ENCODE measurements at regions not wholly inside any gene's neighbourhood (a gene's known extent, or its start where the extent isn't known, plus 50 kb on each side); places are given as distances from the start of the nearest gene placed in this dataset.

DNA sequence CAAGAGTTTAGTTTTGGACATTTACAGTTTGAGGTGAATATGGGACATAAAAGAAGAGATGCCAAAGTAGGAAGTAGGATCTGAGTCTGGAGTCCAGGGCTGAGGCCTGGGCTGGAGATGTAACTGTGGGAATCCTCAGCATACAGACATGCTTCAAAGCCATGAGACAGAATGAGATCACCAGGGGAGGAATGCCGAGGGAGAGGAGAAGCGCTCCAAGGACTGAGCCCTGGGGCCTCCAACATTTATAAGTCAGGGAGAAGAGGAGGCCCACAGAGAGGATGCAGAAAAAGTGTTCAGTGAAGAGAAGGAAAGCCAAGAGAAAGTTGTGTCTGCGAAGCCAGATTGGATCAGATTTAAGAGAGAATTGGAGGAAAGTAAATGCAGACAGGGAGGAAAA, 277.5 kb upstream of the MYOCD start:
- DNase-seq, result no peak

DNA sequence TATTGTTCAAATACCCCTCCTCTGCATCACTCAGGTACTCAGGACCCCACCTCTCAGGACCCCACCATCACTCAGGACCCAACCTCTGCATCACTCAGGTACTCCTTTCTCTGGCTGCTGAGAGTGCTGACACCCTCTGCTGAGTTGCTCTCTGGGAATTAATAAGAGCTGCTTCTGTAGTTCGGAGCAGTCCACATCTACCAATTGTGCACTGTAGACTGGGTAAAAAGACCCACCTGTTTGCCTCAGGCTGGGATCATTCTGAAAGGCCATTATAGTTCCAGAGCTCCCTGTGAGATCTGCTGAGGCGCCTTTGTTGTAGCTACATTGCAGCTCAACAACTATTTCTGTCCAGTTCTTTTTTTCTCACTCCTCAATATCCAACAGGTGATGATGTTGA, 276.3 kb upstream of the MYOCD start:
- DNase-seq, result no peak

DNA sequence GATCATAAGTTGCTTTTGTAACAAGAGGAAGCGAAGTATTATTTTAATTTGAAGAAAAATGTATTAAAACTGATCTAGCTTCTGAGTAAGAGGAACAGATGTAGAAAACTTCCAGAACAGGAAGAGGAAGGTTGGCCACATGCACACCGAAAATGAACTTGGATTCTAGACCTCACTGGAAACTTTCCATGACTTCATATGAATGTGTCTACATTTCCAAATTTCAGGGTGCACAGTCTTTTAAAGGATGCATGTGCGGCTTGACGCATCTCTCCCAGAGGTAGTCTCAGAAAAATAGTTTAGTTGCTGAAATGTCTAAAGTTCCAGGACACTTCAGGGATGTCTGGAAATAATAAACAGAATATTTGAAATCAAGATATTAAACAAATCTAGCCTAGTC, 275.1 kb upstream of the MYOCD start:
- no peak for DNase-seq

DNA sequence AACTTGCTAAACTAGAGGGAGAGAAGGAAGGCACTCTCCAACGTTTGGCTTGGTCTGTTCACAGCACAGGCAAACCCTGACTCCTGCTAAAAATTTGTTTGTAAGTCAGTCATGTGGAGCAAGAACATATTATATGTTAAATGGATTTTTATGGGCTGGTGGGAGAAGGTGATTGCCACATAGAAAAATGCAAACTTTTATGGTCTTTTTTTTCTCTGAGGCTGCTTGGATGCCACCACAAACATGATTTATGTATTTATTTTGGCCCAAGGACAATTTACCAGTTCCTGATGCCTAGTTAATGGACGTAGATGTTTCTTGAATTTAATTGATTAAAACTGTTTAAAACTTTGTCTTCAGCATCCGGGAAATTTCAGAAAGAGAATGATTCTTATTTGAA, 274.2 kb upstream of the MYOCD start:
- DNase-seq, result no peak

DNA sequence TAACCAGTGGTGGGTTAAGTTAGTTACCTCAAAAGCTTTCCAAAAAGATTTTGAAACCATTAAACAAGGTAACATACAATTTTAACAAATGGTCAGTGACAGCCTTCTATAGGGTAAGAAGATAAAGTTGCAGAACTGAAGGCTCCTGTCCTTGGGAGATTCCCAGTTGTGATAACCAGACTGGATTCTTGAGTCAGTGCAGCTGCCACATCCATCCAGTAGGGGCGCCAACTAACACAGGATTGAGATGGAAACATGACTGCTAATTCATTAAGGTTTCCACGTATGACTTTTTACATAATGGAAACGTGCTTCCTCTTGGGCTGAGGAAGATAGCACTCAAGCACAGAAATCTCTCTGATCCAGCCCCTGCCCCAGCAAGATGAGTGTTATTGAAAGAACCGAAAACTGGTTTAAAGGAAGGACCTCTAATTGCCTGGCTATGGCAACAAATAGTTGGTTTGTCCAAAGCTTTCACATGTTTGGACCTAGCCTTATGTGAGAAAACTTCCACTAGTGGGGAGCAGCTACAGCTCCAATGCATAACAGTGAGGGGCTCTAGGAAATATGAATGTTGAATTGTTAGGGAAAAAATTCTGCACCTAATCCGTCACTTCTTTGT, 269.8 kb upstream of the MYOCD start:
- no peak for DNase-seq

DNA sequence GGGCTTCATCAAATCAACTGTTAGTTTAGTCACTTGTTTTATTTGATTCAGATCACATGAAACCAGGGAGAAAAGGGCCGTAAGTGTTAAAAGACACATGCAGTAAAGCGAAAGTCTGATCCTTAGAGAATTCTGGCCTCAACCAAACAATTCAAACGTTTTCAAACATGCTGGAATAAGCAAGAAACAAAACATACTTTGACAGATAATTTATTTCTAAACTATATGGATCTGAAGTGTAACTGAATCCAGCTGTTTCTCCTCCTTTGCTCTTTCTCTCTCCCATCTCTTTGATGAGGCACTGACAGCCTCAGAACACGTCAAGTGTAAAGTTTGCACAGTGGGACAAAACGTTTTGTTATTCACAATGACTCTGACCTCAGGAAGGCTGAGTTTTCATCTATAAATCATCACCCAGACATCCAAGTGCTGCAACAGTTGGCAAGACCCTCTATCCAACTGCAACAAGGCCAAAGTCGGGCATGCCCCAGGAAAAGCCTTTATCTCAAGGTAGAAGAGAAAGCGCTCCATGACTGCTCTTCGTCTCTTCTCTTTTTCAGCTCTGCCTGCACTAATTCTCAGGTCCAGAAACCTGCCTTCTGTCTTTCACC, 267.1 kb upstream of the MYOCD start:
- no peak for DNase-seq

DNA sequence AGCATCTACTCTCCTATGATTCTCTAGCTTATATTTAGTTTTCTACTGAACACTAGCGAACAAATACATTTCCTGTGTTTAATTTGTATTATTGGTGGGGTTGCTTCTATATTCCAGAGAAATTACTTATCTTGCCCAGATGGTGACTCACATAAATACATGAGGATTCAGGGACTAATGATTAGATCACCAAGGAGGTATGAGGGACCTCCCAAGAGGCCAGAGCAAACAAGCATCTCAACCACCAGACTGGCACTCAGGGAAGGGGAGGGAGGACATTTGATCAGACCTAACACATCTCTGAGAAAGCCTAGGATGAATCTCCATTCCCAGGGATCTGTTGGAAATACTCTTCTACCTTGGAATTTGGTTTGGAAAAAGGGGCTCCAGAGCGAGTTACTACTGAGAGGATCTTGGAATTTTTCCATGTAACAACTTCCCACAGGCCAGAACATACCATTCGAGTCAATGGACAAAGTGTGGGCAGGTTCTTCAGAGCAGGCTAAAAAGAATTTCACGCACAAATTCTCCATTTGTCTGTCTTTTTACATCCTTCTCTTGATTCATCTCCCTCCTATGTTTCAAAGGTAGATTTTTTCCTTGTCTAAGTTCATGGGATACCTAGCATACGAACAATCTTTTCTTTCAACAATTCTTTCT, 262.6 kb upstream of the MYOCD start:
- no peak for DNase-seq

DNA sequence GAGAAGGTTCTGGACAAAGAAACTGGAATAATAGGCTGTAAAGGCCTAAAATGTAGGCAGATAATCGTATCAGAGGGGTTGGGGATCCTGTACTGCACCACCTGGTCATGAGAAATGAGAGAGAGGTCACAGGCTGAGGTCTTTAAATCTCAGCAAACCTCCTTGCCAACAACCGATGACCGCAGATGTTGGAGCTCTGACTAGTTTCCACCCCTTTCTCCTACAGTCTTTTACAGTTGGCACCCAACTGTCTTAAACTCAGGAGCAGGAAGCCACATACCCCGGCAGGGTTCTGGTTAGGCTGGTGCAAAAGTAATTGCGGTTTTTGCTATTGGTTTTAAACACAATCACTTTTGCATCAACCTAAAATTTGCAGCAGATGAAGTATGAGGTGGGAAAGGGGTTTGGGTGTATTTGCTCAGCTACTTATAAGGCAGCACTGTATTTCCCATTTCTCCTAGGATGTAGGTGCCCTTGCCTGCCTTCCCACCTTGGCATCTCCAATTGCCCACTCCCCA, 261.8 kb upstream of the MYOCD start:
- no peak for DNase-seq

DNA sequence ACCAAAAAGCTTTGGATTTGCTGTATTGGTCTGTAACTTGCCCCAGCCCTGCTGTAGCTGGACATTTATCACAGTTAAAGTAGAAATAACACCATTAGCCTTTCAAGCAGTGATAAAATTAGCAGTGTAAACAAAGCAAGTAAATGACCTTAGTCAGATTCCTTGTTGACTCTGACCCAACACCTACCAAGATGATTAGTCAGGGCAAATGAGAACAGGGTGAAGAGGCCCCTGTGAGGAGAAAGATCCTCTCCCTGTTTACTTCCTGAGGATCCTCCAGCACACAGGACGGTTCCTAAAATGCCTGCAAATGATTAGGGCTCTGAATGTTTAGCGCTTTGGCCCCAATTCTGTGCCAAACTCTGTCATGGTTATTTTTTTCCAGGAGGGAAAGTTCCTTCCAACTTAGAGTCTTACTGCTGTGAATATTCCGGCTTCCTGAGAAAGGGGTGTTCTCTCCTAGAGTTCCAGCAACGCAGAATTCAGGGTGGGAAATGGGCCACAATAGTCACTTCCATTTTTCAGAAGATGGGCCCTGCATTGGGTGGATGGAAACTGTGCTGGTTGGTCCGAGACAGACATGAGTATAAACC, 259.0 kb upstream of the MYOCD start:
- DNase-seq, result no peak

DNA sequence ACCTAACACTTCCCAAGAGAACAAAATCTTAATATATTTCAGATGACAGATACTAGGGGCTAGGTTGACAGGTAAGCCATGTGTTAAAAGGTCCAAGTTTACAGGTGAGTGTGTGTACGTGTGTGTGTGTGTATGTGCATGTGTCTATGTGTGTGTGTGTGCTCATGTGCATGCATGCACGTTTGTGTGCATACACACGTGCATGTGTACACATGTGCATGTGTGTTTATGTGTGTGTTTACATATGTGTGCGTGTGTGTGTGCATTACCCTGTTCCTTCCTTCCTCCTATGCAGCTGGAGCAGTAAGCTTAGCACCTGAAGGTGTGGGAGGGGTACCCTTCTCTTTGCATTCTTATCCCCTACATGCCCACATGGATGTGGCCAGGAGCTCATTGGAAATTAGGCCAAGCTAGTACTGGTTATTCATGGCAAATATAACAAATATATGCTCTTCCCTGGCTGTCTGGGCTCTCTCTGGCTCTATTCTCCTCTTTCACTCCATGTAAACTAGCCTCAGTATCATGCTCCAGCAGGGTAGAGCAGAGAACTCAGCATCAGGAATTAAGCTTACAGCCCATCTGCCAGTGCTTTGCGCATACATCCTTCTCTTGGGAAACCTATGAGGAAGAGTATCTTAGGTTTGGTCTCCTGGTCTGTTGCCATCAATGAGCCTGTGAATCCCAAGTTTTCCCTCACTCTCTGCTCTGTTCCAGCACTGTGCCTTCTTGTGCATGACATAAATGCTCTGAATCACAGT, 258.0 kb upstream of the MYOCD start:
- no peak for DNase-seq

DNA sequence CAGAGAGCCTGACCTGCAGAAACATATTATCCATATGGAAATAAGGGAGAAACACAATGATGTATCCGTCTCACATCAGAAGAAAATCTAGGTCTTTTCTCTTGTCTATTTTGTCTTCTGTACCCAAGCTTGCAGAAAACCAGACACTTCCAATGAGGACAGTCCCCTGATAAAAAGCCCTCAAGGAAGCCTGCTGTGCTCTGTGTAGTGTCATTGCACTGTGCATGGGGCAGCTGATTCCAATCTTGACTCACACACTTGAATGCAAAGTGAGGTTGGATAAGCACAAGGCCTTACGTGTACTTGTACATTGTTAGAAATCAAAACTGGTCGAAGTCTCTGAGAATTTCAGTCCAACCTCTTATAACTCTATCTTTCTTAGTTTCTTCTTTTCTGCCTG, 256.6 kb upstream of the MYOCD start:
- no peak for DNase-seq

DNA sequence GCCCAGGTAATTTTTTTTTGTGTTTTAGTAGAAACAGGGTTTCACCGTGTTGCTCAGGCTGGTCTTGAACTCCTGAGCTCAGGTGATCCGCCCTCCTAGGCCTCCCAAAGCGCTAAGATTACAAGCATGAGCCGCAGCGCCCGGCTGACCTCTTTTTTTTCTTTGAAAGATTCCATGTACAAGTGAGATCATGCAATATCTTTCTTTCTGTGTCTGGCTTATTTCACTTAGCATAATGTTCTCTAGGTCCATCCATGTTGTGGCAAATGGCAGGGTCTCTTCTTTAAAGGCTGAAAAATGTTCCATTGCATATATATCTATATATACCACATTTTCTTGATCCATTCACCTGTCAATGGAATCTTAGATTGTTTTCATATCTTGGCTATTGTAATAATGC, 255.0 kb upstream of the MYOCD start:
- no peak for DNase-seq

DNA sequence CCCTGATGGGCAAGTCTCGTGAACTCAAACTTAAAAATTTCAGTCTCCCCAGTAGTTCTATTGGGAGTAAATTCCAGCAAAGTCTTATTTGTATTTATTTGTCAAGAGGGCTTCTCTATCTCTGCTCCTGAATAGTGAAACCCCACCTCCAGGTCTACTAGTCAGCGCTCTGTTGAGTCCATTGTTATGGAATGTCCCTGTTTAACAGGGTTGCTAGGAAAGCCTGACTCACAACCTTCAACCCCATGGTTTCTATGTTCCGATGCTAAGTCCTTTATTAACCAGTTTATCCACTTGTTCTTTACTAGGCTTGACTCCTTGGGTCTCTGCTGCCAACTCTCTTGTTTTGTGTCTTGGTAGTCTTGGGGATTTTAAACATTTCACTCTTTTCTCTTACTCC, 250.7 kb upstream of the MYOCD start:
- DNase-seq, result no peak

DNA sequence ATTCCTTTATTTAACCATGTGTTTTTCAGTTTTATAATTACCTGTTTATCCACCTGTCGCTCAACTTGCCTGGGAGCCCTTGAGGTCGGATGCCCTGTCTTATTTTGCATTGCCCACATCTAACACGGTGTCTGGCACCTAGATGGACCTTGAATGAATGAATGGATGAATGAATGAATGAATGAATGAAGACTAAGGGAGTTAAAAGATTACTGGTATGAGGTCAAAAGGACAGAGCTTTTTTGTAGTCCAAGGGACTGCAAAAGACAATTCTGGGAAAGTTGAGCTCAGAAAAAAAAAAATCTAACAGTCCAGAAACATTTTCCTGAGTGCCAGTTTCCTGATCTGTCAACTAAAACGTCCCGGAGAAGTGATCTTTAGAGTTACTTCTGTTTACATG, 244.6 kb upstream of the MYOCD start:
- no peak for DNase-seq

DNA sequence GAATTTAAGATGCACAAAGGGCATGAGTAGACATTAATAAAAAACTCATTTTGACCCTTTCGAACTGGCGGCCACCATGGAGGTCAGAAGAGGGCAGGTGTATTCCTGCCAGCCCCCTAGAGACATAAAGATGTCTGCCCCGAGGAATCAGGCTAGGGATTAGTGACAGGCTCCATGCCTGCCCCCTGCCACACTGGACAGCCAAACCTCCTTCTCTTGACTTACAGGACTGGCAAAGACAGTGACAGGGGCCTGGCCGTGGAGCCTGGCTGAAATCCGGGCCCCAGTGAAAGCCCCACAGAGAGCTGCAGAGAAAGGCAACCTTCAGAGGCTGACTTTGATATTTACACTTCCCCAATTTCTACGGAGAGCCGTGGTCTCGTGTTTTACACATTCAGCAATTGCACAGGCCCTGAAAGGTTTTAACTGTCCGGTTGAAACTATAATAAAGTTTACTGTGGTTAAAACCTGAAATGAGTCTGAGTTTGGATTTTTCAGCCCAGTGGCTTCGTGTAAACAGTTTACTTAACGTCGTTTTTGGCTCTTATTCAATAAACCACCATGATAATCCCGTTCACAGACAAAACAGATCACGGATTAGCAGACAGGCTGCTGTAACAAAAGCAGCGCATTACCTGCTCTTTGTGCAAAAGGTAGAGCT, 243.9 kb upstream of the MYOCD start:
- DNase-seq, result no peak

DNA sequence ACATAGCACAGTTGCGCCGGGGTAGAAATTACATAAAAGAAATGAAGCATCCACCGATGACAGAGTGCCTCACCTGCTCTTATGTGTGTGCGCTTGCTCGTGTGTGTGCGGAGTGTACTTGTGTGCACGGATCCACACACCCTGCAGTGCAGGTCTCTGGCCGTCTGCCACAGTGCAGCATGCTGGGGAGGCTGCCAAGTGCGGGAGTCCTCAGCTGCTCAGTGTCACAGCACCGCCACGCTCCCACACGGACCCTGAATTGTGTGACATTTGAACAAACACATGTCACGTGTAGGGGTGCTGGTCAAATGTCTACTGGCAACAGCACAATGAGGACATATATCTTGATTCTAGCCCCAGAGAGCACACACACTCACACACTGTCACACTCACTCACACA, 243.0 kb upstream of the MYOCD start:
- no peak for DNase-seq

DNA sequence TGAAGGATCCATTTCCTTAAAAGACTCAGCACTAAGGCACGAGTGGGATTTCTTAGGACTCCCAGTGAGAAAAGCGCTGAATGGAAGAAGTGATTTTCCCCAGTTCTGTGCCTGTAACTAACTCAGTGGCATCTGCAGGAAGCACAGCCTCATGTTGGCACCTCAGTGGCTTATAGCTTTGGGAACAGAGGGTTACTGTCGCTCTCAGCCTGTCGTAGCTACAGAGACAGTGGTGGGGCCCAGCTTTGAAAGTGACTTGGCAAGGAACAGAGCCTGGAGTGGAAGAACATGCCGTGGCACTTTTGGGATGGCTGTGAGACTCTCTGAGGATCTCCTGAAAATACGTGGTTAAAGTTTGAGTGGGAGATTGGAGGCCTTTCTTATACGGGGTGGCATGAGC, 242.4 kb upstream of the MYOCD start:
- no peak for DNase-seq

DNA sequence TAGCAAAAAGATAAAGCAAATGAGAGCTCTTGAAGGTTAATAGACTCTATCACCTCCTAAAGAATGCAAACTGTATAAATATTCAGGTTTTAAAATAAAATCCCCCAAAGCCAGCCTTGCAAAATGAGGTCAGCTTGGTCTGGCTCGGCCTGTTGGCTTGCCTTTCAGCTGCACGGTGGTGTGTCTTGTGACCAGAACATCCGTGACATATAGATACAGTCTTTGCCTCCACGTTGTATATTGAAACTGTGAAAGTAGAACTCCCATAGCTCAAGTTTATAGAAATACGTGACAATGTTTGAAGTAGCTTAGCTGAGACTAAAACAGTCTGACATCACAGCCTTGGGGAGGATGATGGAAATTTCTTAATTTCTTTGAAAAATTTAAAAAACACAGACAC, 236.6 kb upstream of the MYOCD start:
- no peak for DNase-seq

DNA sequence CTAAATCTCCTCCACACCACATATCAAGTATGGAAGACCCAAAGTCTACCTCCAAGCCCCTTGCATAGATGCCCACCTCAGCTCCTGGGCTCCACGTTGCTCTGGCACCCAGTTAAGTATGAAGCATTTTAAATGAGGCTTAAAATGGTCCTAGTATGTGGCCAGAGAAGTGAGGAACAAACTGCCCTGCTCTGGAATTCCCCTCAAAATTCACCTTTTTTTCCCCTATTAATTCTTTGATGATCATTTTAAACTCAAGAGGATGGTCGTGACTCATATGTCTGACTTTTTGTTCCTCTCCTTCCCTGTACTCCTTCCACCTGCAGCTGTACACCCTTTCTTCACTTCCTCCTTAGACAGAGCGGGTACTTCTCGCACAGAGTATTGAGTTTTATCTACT, 234.5 kb upstream of the MYOCD start:
- no peak for DNase-seq

DNA sequence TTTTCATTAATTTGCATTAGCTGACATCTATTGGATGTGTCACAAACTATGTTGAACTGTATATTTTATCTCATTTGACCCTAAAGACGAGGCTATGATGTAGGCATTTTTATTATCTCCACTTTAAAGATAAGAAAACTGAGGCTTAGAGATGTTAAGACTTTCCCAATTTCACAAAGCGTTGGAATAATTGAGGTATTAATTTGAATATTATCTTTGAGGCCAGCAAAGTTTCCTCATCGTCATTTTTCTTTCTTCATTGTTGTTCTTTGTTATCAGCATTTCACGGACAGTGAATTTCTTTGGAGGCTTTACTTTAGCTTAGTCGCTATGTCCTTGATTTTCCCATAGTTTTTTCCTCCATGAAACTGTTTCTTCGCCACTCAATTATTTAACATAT, 227.5 kb upstream of the MYOCD start:
- no peak for DNase-seq

DNA sequence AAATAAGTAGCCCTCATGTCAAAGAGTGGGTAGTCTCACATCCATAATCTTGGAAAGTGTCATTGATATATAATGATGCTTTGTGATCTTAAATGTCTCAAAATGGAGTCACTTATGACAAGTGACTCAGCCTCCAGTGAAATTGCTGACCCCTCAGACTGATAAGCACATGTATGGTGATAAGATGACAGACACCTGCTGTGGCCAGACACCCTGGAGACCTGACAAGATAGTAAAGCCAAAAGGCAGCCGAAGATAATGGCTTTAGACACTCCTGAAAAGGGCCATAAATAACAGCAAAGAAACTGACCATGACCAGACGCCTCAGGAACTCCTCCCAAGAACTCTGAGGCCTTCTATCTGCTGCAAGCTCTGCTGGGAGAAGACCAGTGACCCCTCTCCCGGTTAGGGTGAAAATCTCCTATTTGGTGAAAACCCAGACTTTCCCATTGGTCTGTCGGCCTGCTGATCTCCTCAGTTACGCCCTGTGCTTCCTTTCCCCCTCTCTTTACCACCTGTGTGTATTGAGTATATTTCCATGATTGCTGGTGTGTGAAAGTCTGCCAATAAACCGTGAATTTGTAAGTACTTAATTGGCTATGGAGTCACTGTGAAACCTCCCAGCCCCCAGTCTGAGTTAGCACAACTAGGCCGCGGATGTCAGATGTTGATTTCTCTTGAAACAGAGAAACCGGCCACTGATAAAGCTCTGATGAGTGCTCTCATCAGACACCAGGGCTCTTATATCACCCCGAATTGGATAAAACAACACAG, 226.7 kb upstream of the MYOCD start:
- DNase-seq, result no peak

DNA sequence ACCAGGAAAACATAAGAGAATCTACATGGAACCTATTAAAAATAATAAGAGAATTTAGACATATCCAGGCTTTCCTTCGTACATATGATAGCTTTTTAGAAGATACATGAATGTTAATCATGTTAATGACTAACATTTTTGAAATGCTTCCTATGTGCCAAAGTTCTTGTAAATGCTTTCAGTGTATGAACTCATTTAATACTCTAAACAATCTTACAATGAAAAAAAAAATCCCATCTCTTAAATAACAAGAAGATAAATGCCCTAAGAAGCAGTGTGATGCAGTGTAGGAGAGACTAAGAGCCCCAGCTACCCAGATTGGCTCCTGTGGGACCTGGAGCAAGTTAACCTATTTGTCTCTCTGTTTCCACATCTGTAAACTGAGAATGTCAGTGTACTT, 220.4 kb upstream of the MYOCD start:
- DNase-seq, result no peak

Measured in NCI-H146 (cell line).